HepG2 (cell line): ENCODE measurements at regions not wholly inside any gene's neighbourhood (a gene's known extent, or its start where the extent isn't known, plus 50 kb on each side); places are given as distances from the start of the nearest gene placed in this dataset.

Experiments
- FOXM1 ChIP-seq: sonication (generic); formaldehyde crosslinking; IDR thresholded peaks from 2 replicates; pipeline ENCODE4 v1.5.0; 2020; ENCODE audit warnings: missing genetic modification reagents
- GMEB2 ChIP-seq: IDR thresholded peaks from 2 replicates; pipeline ENCODE4 v1.6.1; 2016; ENCODE audit warnings: missing biosample characterization, missing genetic modification reagents, low read depth
- GZF1 ChIP-seq: sonication (generic); formaldehyde crosslinking; IDR thresholded peaks from 2 replicates; pipeline ENCODE4 v1.5.1; 2020; ENCODE audit warnings: mild to moderate bottlenecking, missing genetic modification reagents
- MAZ ChIP-seq, 2 experiments: sonication (generic) in 1 of 2; formaldehyde crosslinking in 1 of 2; IDR thresholded peaks; 2 replicates each; pipeline versions ENCODE4 v1.5.0 to v1.6.1; 2012 to 2020; ENCODE audit warnings: low read depth in 2 of 2, mild to moderate bottlenecking in 2 of 2, borderline replicate concordance in 1 of 2, improper control_type of control experiment in 1 of 2, low read length in 1 of 2, missing genetic modification reagents in 1 of 2, moderate library complexity in 1 of 2
- PREB ChIP-seq: sonication (generic); formaldehyde crosslinking; IDR thresholded peaks from 2 replicates; pipeline ENCODE4 v1.4.0; 2020; ENCODE audit warnings: missing genetic modification reagents
- SP140L ChIP-seq: sonication (generic); formaldehyde crosslinking; IDR thresholded peaks from 2 replicates; pipeline ENCODE4 v1.4.0; 2020; ENCODE audit warnings: missing genetic modification reagents, borderline replicate concordance
- USF2 ChIP-seq, 2 experiments: sonication (generic) in 1 of 2; formaldehyde crosslinking in 1 of 2; IDR thresholded peaks; 2 replicates each; pipeline versions ENCODE4 v1.5.1 to v1.6.1; 2011 to 2020; ENCODE audit warnings: borderline replicate concordance in 1 of 2, low read depth in 1 of 2, low read length in 1 of 2, mild to moderate bottlenecking in 1 of 2, missing genetic modification reagents in 1 of 2, moderate library complexity in 1 of 2
- YEATS4 ChIP-seq: sonication (generic); formaldehyde crosslinking; IDR thresholded peaks from 2 replicates; pipeline ENCODE4 v1.4.0; 2020; ENCODE audit warnings: missing genetic modification reagents, borderline replicate concordance
- ZBTB40 ChIP-seq, 2 experiments: fragments of 450-650 bp in 1 of 2; sonication (generic) in 1 of 2; formaldehyde crosslinking in 1 of 2; IDR thresholded peaks; 2 replicates each; pipeline versions ENCODE4 v1.6.1 to v1.8.0; 2016 to 2022; ENCODE audit warnings: antibody characterized with exemption in 1 of 2, mild to moderate bottlenecking in 1 of 2, missing genetic modification reagents in 1 of 2
- ZNF710 ChIP-seq: sonication (generic); formaldehyde crosslinking; IDR thresholded peaks from 2 replicates; pipeline ENCODE4 v1.5.0; 2020; ENCODE audit warnings: mild to moderate bottlenecking, missing genetic modification reagents, borderline replicate concordance

- TF ChIP-seq MAZ (IDR thresholded peaks at IDR 0.05; ENCODE audit: borderline replicate concordance, low read depth, low read length) (no peak), MAZ (CRISPR knock-in tag; IDR thresholded peaks at IDR 0.05; ENCODE audit: low read depth) (no peak), FOXM1 (CRISPR knock-in tag) (no peak), ZBTB40 (IDR thresholded peaks at IDR 0.05) (no peak), ZBTB40 (CRISPR knock-in tag; IDR thresholded peaks at IDR 0.05) (no peak), GZF1 (CRISPR knock-in tag) (no peak), SP140L (no peak), ZNF710 (CRISPR knock-in tag) (no peak), GMEB2 (CRISPR knock-in tag) (no peak), USF2 (IDR thresholded peaks at IDR 0.05; ENCODE audit: low read depth, low read length) (no peak), USF2 (CRISPR knock-in tag; IDR thresholded peaks at IDR 0.05; ENCODE audit: borderline replicate concordance) (no peak), PREB (CRISPR knock-in tag) (no peak), YEATS4 (CRISPR knock-in tag) (no peak)
Observed at GRCh38 chr6:85058806-85059205, 294.4 kb upstream of the TBX18 start.
